Right forelimb (tissue), 1 donor: ENCODE measurements at regions not wholly inside any gene's neighbourhood (a gene's known extent, or its start where the extent isn't known, plus 50 kb on each side); places are given as distances from the start of the nearest gene placed in this dataset.

Source experiments
- DNase-seq: peaks from one replicate; pipeline ENCODE4 v3.0.0-alpha.2; 2018

DNA sequence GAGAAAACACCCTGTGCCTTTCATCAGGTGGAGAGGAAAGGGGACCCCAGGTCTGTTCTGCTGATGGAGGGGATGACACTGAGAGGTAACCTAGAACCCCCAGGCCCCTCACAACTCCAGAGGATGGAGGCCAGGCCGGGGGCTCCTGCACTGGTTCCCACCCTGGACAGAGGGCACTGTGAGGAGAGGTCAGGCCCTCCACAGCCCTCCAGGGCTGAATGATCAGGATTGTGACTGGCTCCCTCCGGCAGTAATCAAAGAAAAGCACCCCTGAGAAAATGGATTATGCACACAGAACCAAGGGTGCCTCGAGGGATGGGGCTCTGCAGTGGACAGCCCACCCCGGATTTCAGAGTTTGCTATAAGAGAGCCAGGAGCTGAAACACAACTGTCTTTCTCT is 502.8 kb downstream of the TCERG1L start:
- DNase-seq: no peak

- no peak for DNase-seq
These were observed 502.3 kb downstream of the TCERG1L start for GRCh38 chr10:130809181-130809580.

DNA sequence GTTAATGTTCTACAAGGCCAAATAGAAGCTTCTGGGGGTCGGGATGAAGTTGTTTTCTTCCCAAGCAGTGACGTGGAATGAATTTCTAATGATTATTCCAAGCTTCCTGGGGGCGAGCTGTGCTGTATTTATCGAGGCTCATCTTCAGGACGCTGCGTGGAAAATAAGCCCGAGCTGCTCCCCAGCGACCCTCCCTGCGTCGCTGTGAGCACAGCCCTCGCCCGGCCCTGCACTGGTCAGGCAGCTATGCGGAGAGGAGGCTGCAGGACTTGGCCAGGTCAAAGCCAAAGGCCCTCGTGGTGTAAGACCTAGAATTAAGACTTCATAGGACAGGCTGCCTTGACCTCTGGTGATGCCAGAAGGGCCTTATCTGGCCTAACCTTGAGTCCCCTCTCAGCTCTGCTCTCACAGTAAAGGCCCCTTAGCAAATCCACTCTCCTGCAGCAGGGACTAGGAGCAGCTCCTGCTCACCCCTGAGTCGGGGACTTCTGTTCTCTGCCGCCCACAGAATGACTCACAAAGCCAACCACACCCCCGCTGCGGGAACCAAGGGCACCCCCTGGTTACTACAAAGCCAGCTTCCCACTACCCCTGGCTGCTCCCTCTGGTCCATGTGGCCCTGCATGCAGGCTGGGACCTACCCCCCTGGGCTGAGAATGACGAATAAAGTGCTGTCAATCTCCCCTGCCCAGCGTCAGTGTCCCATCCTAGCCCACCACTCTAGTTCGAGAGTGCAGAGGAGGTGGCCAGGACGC is 501.6 kb downstream of the TCERG1L start:
- DNase-seq: no peak

- no peak for DNase-seq
These were observed 500.7 kb downstream of the TCERG1L start for GRCh38 chr10:130810856-130811255.

GRCh38 chr10:130812381-130813148 is 499.0 kb downstream of the TCERG1L start:
- no peak for DNase-seq

- DNase-seq: no peak
These were observed 496.9 kb downstream of the TCERG1L start for GRCh38 chr10:130814610-130815009.

GRCh38 chr10:130816116-130816901 is 495.2 kb downstream of the TCERG1L start:
- no peak for DNase-seq

GRCh38 chr10:130817046-130817624 is 494.4 kb downstream of the TCERG1L start:
- no peak for DNase-seq

- DNase-seq: no peak
These were observed 493.8 kb downstream of the TCERG1L start for GRCh38 chr10:130817674-130818073.

GRCh38 chr10:130820880-130821482 is 490.5 kb downstream of the TCERG1L start:
- no peak for DNase-seq

DNA sequence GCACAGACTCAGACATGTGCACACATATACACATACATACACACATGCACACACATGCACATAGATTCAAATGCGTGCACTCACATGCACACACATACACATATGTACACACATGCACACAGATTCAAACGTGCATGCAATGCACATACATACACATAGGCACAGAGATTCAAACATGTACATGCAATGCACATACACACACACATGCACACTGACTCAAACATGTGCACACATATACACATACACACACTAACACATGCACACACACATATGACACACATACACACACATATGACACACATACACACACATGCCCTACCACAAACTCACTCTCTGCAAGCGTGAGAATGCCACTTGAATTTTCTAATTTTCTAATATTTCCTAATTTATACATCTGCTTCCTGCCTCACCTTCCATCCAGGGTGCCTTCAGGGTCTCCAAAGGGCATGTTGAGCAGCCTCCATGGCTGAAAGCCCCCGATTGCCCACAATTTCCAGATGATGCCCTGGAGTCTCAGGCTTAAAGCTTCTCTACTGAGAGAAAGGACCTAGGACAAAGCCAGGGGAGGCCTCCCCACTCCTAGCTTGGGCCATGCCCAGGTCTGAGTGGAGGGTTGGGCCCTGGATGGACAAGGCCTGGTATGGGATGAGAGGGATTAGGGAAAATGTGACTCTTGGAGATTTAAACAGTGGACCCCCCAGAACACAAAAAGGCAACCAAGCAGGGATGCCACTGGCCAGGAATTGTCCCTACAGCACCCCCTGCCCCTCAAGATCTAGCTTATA is 487.1 kb downstream of the TCERG1L start:
- DNase-seq: no peak

GRCh38 chr10:130833596-130833995 is 477.9 kb downstream of the TCERG1L start:
- DNase-seq: no peak

- no peak for DNase-seq
These were observed 477.4 kb downstream of the TCERG1L start for GRCh38 chr10:130834170-130834569.

DNA sequence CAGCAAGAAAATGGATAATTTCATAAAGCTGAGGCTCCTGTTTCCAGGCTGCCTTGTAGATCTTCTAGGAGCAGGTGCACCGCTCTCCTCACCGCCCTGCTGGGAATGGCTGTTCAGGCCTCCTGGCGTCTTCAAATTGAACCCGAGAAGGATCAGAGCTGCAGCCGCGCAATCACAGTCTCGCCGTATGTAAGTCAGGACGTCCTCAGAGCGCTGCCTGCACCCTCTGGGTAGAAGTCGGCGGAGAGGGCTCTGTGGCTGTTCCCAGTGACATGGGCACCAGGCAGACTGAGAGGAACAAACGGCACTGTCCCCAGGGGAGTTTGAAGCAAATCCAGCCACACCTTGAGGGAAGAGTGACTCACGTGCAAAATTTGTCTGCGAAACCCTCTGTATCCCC is 476.9 kb downstream of the TCERG1L start:
- DNase-seq: no peak

DNA sequence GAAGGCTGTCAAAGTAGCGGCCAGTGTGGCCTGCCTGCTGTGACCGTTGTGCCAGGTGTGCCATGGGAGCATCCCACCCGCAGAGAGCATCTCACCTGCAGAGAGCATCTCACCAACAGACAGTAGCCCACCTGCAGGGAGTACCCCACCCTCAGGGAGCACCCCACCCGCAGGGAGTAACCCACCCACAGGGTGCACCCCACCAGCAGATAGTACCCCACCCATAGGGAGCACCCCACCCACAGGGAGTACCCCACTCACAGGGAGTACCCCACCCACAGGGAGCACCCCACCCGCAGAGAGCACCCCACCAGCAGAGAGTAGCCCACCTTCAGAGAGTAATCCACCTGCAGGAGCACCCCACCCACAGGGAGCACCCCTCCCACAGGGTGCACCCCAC is 476.5 kb downstream of the TCERG1L start:
- no peak for DNase-seq

- no peak for DNase-seq
These were observed 475.2 kb downstream of the TCERG1L start for GRCh38 chr10:130836344-130836743.

- no peak for DNase-seq
These were observed 468.4 kb downstream of the TCERG1L start for GRCh38 chr10:130843051-130843653.

DNA sequence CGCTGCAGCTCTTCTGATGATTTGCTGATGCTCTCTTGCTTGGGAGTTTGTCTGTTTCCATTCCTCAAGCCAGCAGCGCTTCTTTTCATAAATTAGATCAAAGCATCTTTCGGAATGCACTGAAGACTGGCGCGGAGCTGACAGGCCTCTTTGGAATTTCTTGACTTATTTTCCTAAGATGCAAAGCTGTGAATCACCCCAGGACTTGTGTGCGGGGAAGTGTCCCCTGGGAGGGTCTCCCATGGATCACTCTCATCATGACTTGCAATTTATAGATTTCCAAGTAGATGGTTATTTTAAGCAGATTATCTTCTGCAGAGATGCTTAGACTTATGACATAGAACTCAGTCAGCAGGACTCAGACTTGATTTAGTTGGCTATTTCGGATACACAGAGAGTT is 467.2 kb downstream of the TCERG1L start:
- DNase-seq: no peak

DNA sequence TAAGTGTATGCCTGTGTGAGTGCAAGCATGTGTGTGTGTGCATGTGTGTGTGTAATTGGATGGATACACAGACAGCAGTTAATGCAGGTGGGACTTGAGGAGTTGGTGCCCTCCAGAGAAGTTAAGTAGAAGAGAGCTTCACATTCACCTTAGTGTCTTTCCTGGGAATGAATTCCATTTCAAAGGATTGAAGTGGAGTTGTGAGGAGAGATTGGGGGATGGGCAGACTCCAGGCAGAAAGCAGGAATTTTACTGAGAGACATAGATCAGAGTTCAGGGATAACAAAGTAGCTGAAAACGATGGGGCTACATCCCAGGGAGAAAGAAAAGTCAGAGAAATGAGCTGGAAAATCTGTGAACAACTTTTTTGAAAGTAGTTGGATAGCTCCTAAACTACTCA is 464.4 kb downstream of the TCERG1L start:
- DNase-seq: no peak

DNA sequence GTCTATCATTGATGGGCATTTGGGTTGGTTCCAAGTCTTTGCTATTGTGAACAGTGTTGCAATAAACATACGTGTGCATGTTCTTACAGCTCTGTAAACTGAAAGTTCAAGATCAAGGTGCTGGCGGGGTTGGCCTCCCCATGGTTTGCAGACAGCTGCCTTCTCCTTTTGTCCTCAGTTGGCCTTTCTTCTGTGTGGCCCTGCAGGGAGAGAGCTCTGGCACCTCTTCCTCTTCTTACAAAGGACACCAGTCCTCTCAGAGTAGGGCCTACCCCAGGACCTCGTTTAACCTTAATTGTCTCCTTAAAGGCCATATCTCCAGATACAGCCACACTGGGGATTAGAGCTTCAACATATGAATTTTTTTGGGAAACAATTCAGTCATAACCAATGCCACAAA is 462.7 kb downstream of the TCERG1L start:
- no peak for DNase-seq

DNA sequence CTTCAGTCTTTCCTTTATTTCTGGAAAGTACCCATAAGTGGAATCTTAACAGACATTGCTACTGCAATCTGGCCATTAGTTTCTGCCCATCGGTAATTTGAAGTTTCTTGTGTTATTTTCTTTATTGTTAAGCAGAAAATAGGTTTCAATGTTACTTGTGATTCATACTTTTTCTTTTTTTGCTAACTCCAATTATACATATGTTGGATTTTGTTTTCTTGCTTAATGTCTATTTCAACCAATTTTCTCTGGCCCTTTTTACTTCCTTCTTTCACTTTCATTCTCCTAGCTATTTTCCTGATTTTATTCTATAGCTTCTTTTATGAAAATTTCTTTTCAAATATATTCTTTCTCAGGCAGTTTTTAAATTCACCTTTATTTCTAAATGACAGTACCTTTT is 457.4 kb downstream of the TCERG1L start:
- no peak for DNase-seq
